Hepatocyte (in vitro differentiated cells): ENCODE measurements at regions not wholly inside any gene's neighbourhood (a gene's known extent, or its start where the extent isn't known, plus 50 kb on each side); places are given as distances from the start of the nearest gene placed in this dataset.

Experiments used
- DNase-seq: peaks from one replicate; pipeline ENCODE4 v3.0.0-alpha.2; 2016; ENCODE audit warnings: low spot score
- H2AFZ ChIP-seq: fragments of 200-600 bp; sonication (generic); 2 replicates; pipeline ENCODE4 v1.6.0; 2016; ENCODE audit warnings: antibody characterized with exemption, mild to moderate bottlenecking
- H3K27ac ChIP-seq: fragments of 200-600 bp; sonication (generic); 2 replicates; pipeline ENCODE4 v1.5.1; 2016; ENCODE audit warnings: mild to moderate bottlenecking
- H3K27me3 ChIP-seq: fragments of 200-600 bp; sonication (generic); 2 replicates; pipeline ENCODE4 v1.6.1; 2016
- H3K36me3 ChIP-seq: fragments of 200-600 bp; sonication (generic); replicated peaks from 2 replicates; pipeline ENCODE4 v1.5.1; 2016; ENCODE audit warnings: low read depth; ENCODE audit not compliant: insufficient read depth
- H3K4me1 ChIP-seq: fragments of 200-600 bp; sonication (generic); 2 replicates; pipeline ENCODE4 v1.5.1; 2016; ENCODE audit warnings: mild to moderate bottlenecking, moderate library complexity; ENCODE audit not compliant: insufficient read depth
- H3K4me2 ChIP-seq: fragments of 200-600 bp; sonication (generic); 2 replicates; pipeline ENCODE4 v1.6.0; 2016
- H3K4me3 ChIP-seq: fragments of 200-600 bp; sonication (generic); 2 replicates; pipeline ENCODE4 v1.5.1; 2016; ENCODE audit warnings: mild to moderate bottlenecking
- H3K79me2 ChIP-seq: fragments of 200-600 bp; sonication (generic); 2 replicates; pipeline ENCODE4 v1.6.0; 2017; ENCODE audit warnings: mild to moderate bottlenecking
- H3K9me2 ChIP-seq: fragments of 200-600 bp; sonication (generic); replicated peaks from 2 replicates; pipeline ENCODE4 v1.6.0; 2017; ENCODE audit warnings: mild to moderate bottlenecking; ENCODE audit not compliant: insufficient read depth
- H3K9me3 ChIP-seq: fragments of 200-600 bp; sonication (generic); 2 replicates; pipeline ENCODE4 v1.5.1; 2016; ENCODE audit warnings: low read depth, mild to moderate bottlenecking
- H4K20me1 ChIP-seq: fragments of 200-600 bp; sonication (generic); 2 replicates; pipeline ENCODE4 v1.6.0; 2016; ENCODE audit warnings: mild to moderate bottlenecking; ENCODE audit not compliant: insufficient read depth, poor library complexity, severe bottlenecking
- EZH2 ChIP-seq: fragments of 200-600 bp; sonication (generic); IDR thresholded peaks from 2 replicates; pipeline ENCODE4 v1.6.1; 2016; ENCODE audit warnings: antibody characterized with exemption, mild to moderate bottlenecking, borderline replicate concordance
- EZH2phosphoT487 ChIP-seq: fragments of 200-600 bp; sonication (generic); IDR thresholded peaks from one replicate; pipeline ENCODE4 v1.6.1; 2018; ENCODE audit warnings: antibody characterized with exemption, mild to moderate bottlenecking, low read depth, moderate library complexity; ENCODE audit not compliant: unreplicated experiment, severe bottlenecking
- WGBS: methylation state at CpG from one replicate; pipeline ENCODE4 v1.1.6; 2016; ENCODE audit warnings: low lambda C conversion rate; ENCODE audit errors: missing lambda C conversion rate; 5-methylcytosine and 5-hydroxymethylcytosine counted together
- TF ChIP-seq, protein P1 (sequence below): fragments of 200-600 bp; sonication (generic); IDR thresholded peaks from 2 replicates; pipeline ENCODE4 v1.5.1; 2016; ENCODE audit warnings: antibody characterized with exemption, mild to moderate bottlenecking; ENCODE audit not compliant: poor library complexity

DNA sequence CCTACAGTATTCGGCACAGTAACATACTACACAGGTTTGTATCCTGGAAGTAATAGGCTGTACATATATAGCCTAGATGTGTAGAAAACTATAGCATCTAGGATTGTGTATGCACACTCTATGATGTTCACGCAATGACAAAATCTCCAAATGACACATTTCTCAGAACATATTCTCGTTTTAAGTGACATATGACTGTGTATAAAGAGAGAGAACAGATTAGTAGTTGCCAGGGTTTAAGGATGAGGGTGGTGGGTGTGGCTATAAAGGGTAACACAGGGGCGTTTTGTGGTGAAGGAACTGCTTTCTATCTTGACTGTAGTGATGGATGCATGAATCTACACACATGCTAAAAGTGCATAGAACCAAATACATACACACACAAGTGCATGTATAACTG, 101.2 kb downstream of the ARL4A start:
- Histone ChIP-seq H3K9me2 (no peaks in the 10 kb centered on the region), H3K4me2 (no peak overlapping the region), H3K27me3 (no peaks in the 10 kb centered on the region), H3K36me3 (no peaks in the 10 kb centered on the region), H3K79me2 (no peaks in the 10 kb centered on the region), H3K27ac (no peak overlapping the region), H3K4me3 (no peak overlapping the region), H3K4me1 (no peaks in the 10 kb centered on the region), H3K9me3 (no peaks in the 10 kb centered on the region), H2AFZ (no peak overlapping the region), H4K20me1 (no peaks in the 10 kb centered on the region)
- DNase-seq, result no peak
- TF ChIP-seq EZH2, result no peak
- TF ChIP-seq EZH2phosphoT487, result no peak
- TF ChIP-seq, protein P1, sequence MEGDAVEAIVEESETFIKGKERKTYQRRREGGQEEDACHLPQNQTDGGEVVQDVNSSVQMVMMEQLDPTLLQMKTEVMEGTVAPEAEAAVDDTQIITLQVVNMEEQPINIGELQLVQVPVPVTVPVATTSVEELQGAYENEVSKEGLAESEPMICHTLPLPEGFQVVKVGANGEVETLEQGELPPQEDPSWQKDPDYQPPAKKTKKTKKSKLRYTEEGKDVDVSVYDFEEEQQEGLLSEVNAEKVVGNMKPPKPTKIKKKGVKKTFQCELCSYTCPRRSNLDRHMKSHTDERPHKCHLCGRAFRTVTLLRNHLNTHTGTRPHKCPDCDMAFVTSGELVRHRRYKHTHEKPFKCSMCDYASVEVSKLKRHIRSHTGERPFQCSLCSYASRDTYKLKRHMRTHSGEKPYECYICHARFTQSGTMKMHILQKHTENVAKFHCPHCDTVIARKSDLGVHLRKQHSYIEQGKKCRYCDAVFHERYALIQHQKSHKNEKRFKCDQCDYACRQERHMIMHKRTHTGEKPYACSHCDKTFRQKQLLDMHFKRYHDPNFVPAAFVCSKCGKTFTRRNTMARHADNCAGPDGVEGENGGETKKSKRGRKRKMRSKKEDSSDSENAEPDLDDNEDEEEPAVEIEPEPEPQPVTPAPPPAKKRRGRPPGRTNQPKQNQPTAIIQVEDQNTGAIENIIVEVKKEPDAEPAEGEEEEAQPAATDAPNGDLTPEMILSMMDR, result no peak
- WGBS, result 91% methylated on average over 4 of the region's 4 CpGs

DNA sequence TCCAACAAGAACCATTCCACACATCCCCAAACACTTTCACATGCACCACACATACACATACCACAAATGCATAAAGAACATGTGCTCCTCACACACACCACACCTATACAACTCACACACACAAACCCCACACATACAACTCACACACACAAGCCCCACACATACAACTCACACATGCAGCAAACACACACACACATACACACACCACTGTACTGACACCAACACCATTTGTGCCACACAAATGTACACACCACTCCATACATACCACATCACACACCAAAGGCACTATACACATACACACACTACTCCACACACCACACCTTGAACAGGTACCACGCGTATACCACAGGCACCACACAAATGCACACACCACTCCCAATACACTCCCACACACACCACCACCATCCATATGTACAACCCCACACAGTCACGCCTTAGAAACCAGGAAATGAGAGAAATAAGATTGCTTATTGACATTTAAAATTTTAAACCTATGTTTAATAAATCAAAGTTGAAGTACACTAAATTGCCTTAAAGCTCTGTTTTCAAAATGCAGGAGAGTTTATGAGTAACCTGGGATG, 107.4 kb downstream of the ARL4A start:
- H3K27ac ChIP-seq, result no peak overlapping the region
- H2AFZ ChIP-seq, result no peak overlapping the region
- no peaks in the 10 kb centered on the region for H3K36me3 ChIP-seq
- no peaks in the 10 kb centered on the region for H3K9me2 ChIP-seq
- TF ChIP-seq EZH2phosphoT487 (no peak), EZH2 (no peak)
- 91% methylated on average over 3 of the region's 3 CpGs for WGBS
- no peaks in the 10 kb centered on the region for H4K20me1 ChIP-seq
- no peak overlapping the region for H3K4me2 ChIP-seq
- no peak for DNase-seq
- no peaks in the 10 kb centered on the region for H3K79me2 ChIP-seq
- H3K4me3 ChIP-seq, result no peak overlapping the region
- H3K4me1 ChIP-seq, result no peaks in the 10 kb centered on the region
- H3K27me3 ChIP-seq, result no peaks in the 10 kb centered on the region
- no peaks in the 10 kb centered on the region for H3K9me3 ChIP-seq

DNA sequence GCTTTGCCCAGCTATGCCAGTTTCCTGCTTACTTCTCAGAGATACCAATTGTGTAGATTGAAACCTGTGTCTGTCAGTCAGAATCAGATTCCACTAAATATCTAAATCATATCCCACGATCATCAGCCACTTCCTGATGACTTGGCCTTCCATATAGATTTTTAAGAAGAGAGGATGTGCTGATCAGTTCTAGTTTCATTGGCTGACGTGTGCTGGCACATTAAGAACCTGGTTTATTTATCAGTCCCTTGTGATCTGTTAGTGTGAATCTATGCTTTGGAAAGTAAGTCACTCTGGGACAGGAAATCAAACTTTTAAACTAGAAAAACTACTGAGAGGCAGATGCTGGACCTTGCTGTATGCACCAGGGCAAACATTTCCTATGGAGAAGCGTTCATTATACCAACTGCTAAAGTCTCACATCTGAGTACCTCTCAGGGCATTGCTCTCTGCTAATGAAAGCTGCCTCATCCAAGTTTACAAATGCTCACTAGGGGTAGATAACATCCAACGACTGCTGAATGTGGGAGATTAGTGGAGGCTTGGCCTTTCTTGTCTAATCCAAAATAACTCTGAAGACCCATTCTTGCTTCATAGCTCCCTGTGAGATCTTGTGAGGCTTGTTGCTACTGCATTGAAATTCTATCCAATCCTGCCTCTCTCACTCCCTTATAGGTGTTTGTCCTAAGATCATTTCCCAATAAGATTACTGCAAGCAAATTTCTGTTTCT, 109.1 kb downstream of the ARL4A start:
- no peak overlapping the region for H3K27ac ChIP-seq
- no peak overlapping the region for H3K4me2 ChIP-seq
- H4K20me1 ChIP-seq, result no peaks in the 10 kb centered on the region
- 55% methylated on average over 4 of the region's 4 CpGs for WGBS
- TF ChIP-seq, protein P1, result no peak
- TF ChIP-seq EZH2 (no peak), EZH2phosphoT487 (no peak)
- H2AFZ ChIP-seq, result no peak overlapping the region
- no peaks in the 10 kb centered on the region for H3K9me3 ChIP-seq
- H3K79me2 ChIP-seq, result no peaks in the 10 kb centered on the region
- no peaks in the 10 kb centered on the region for H3K9me2 ChIP-seq
- H3K36me3 ChIP-seq, result no peaks in the 10 kb centered on the region
- no peak overlapping the region for H3K4me3 ChIP-seq
- DNase-seq, result no peak
- H3K27me3 ChIP-seq, result no peaks in the 10 kb centered on the region
- peaks cover 8% of the 10 kb centered on the region for H3K4me1 ChIP-seq

DNA sequence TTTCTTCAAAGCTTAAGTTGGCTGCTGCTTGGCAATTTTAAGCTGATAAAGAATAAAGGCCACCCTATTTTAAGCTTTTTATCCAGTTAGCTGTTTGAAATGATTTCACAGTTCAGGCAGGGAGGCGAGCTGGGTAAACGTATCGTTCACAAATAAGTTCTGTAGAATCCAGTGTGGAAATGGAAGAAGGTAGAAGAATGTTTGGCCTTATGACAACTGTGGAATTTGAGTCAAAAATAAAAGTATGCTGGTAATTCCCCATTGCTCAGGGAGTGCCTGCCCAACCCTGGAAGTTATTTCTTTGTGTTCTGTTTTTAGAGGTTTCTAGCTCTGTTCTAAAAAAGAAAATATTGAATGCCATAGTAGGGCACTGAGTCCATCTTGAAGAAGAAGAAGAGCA, 113.1 kb downstream of the ARL4A start:
- Histone ChIP-seq H3K36me3 (no peaks in the 10 kb centered on the region), H3K4me3 (no peak overlapping the region), H3K4me1 (peaks cover 11% of the 10 kb centered on the region), H3K4me2 (no peak overlapping the region), H3K27me3 (no peaks in the 10 kb centered on the region), H4K20me1 (no peaks in the 10 kb centered on the region), H3K9me3 (no peaks in the 10 kb centered on the region), H2AFZ (no peak overlapping the region), H3K9me2 (no peaks in the 10 kb centered on the region), H3K27ac (peak overlapping the region; percentile 50), H3K79me2 (no peaks in the 10 kb centered on the region)
- 67% methylated on average over 3 of the region's 3 CpGs for WGBS
- no peak for DNase-seq
- no peak for TF ChIP-seq EZH2phosphoT487
